ENCODE measurements at regions not wholly inside any gene's neighbourhood (a gene's known extent, or its start where the extent isn't known, plus 50 kb on each side); places are given as distances from the start of the nearest gene placed in this dataset.

DNA sequence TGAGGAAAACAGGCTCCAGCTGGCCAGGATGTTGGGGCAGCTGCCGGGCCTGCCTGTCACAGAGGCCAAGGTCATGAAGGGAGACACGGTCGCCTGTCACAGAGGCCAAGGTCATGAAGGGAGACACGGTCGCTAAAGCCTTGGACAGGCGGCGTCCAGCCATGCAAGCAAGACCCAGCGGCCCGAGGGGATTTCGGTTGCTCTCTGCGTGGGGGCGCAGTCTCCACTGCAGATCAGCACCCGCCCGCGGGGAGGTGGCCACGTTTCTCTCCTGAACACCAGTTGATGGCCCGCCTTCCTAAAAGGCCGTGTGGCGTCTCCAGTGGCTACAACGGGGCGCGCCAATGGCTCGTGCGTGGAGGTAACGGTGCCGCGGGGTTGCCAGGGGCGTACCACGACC, 67.0 kb upstream of the PCGF5 start:
- Histone ChIP-seq H2AFZ (ENCODE audit: low read depth, low read length) (no peak overlapping the region), H3K36me3 (ENCODE audit: insufficient read depth, low read length) (no peaks in the 10 kb centered on the region), H3K9ac (ENCODE audit: low read depth, low read length) (no peak overlapping the region), H3K79me2 (ENCODE audit: insufficient read depth, low read length) (no peaks in the 10 kb centered on the region), H3K27me3 (ENCODE audit: insufficient read depth, low read length, poor library complexity) (no peaks in the 10 kb centered on the region), H3K4me2 (ENCODE audit: insufficient read depth, low read length) (no peak overlapping the region), H3K27ac (ENCODE audit: low read length) (no peak overlapping the region), H4K20me1 (ENCODE audit: insufficient read depth, low read length) (no peaks in the 10 kb centered on the region), H3K4me3 (ENCODE audit: low read depth in 1 of 2, low read length in 2 of 2) (no peak overlapping the region), H3K9me3 (ENCODE audit: insufficient read depth, low read length, severe bottlenecking) (no peaks in the 10 kb centered on the region), H3K4me1 (ENCODE audit: insufficient read depth, low read length) (no peaks in the 10 kb centered on the region)
- DNase-seq (no peak), ATAC-seq (ENCODE audit: insufficient read depth, low read depth) (no peak)
- TF ChIP-seq EZH2 (IDR thresholded peaks at IDR 0.05; ENCODE audit: borderline replicate concordance, low read depth, low read length, severe bottlenecking) = no peak
- TF ChIP-seq, protein P1, sequence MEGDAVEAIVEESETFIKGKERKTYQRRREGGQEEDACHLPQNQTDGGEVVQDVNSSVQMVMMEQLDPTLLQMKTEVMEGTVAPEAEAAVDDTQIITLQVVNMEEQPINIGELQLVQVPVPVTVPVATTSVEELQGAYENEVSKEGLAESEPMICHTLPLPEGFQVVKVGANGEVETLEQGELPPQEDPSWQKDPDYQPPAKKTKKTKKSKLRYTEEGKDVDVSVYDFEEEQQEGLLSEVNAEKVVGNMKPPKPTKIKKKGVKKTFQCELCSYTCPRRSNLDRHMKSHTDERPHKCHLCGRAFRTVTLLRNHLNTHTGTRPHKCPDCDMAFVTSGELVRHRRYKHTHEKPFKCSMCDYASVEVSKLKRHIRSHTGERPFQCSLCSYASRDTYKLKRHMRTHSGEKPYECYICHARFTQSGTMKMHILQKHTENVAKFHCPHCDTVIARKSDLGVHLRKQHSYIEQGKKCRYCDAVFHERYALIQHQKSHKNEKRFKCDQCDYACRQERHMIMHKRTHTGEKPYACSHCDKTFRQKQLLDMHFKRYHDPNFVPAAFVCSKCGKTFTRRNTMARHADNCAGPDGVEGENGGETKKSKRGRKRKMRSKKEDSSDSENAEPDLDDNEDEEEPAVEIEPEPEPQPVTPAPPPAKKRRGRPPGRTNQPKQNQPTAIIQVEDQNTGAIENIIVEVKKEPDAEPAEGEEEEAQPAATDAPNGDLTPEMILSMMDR (IDR thresholded peaks at IDR 0.05; ENCODE audit: borderline replicate concordance, extremely low read depth, low read length, poor library complexity, severe bottlenecking) = no peak

DNA sequence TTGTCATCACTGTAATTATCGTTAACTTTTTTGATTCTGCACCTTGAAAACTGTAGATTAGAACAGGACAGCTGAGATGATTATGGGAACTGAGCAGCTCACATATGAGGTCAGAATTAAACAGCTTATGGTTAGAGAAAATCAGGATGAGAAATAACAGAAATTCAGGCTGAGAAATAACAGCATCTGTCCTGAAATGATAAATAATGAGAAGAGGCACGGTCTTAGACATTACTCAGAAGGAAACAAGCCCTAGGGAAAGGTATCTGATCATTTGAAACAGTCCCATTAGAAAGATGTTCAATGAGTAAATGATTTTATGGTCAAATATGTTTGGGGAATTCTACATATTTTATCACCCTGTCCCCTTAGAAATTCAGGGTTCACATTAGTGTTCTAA, 65.6 kb upstream of the PCGF5 start:
- H3K4me2 ChIP-seq (ENCODE audit: insufficient read depth, low read length) = no peak overlapping the region
- no peaks in the 10 kb centered on the region for H3K79me2 ChIP-seq (ENCODE audit: insufficient read depth, low read length)
- H3K27ac ChIP-seq (ENCODE audit: low read length) = no peak overlapping the region
- peaks cover 9% of the 10 kb centered on the region for H3K4me1 ChIP-seq (ENCODE audit: insufficient read depth, low read length)
- no peaks in the 10 kb centered on the region for H3K36me3 ChIP-seq (ENCODE audit: insufficient read depth, low read length)
- no peaks in the 10 kb centered on the region for H4K20me1 ChIP-seq (ENCODE audit: insufficient read depth, low read length)
- H3K27me3 ChIP-seq (ENCODE audit: insufficient read depth, low read length, poor library complexity) = no peaks in the 10 kb centered on the region
- H3K9ac ChIP-seq (ENCODE audit: low read depth, low read length) = no peak overlapping the region
- H3K9me3 ChIP-seq (ENCODE audit: insufficient read depth, low read length, severe bottlenecking) = no peaks in the 10 kb centered on the region
- TF ChIP-seq, protein P1 (IDR thresholded peaks at IDR 0.05; ENCODE audit: borderline replicate concordance, extremely low read depth, low read length, poor library complexity, severe bottlenecking) = no peak
- no peak for TF ChIP-seq EZH2 (IDR thresholded peaks at IDR 0.05; ENCODE audit: borderline replicate concordance, low read depth, low read length, severe bottlenecking)
- no peak overlapping the region for H3K4me3 ChIP-seq (ENCODE audit: low read depth in 1 of 2, low read length in 2 of 2)
- no peak for ATAC-seq (ENCODE audit: insufficient read depth, low read depth)
- H2AFZ ChIP-seq (ENCODE audit: low read depth, low read length) = no peak overlapping the region
- no peak for DNase-seq

DNA sequence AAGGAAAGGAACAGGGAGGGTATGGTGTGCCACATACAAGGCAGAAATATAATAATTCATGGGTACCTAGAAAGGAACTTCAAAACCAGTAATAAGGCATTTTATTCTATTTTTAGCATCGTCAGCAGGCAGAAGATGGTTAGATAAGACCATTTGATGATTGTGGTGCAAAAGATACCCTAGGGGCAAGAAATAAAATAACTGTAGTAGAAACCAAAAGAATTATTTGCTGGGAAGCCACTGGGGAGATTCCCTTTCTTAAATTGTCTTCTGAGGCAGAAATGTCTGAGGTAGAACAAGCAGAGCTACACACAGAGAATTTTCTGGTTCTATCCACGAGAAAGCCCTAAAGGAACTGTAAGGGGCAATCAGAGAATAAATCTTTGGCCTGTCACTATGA, 64.3 kb upstream of the PCGF5 start:
- ATAC-seq (ENCODE audit: insufficient read depth, low read depth) (no peak), DNase-seq (no peak)
- TF ChIP-seq EZH2 (IDR thresholded peaks at IDR 0.05; ENCODE audit: borderline replicate concordance, low read depth, low read length, severe bottlenecking) = no peak
- TF ChIP-seq, protein P1 (IDR thresholded peaks at IDR 0.05; ENCODE audit: borderline replicate concordance, extremely low read depth, low read length, poor library complexity, severe bottlenecking) = no peak
- Histone ChIP-seq H3K4me2 (ENCODE audit: insufficient read depth, low read length) (no peak overlapping the region), H3K9ac (ENCODE audit: low read depth, low read length) (no peak overlapping the region), H3K36me3 (ENCODE audit: insufficient read depth, low read length) (no peaks in the 10 kb centered on the region), H4K20me1 (ENCODE audit: insufficient read depth, low read length) (no peaks in the 10 kb centered on the region), H3K4me1 (ENCODE audit: insufficient read depth, low read length) (peaks cover 23% of the 10 kb centered on the region), H3K79me2 (ENCODE audit: insufficient read depth, low read length) (peaks cover 6% of the 10 kb centered on the region; the same call in 1 of the 2 replicates), H2AFZ (ENCODE audit: low read depth, low read length) (no peak overlapping the region), H3K4me3 (ENCODE audit: low read depth in 1 of 2, low read length in 2 of 2) (no peak overlapping the region), H3K27me3 (ENCODE audit: insufficient read depth, low read length, poor library complexity) (no peaks in the 10 kb centered on the region), H3K9me3 (ENCODE audit: insufficient read depth, low read length, severe bottlenecking) (no peaks in the 10 kb centered on the region), H3K27ac (ENCODE audit: low read length) (no peak overlapping the region)
